T-helper 9 cell (primary cell): ENCODE measurements at regions not wholly inside any gene's neighbourhood (a gene's known extent, or its start where the extent isn't known, plus 50 kb on each side); places are given as distances from the start of the nearest gene placed in this dataset.

ENCODE experiments used
- DNase-seq: peaks from one replicate; pipeline ENCODE4 v3.0.0-alpha.2; 2020

DNA sequence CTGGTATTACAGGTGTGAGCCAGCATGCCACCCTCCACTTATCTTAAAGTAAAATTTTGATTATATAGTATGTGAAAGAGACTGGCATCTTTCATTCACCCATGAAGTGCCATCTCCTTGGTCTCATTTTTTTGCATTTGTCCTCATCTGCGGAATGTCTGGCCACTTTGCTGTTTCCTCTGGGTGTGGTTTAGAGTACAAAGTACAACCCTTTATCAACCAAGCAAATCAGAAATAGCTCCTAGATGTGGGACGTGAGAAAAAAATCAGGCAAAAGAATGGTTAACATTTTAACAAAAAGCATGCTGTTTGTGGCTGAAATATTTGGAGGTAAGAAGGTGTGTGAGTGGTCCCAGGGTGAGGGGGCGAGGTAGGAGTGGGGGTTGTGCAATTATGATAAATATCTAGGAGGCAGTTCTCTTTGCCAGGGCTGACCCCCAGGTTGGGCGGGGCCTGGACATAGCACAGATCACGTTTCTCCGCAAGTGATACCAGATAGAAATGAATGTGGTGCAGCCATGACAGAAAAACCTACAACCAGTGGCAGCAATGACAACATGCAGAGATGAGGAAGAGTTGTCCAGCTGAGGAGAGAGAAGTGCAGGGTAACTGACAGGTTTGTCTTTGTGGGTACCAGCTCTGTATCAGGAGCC is 115.8 kb upstream of the SERTAD2 start:
- DNase-seq, result no peak

DNA sequence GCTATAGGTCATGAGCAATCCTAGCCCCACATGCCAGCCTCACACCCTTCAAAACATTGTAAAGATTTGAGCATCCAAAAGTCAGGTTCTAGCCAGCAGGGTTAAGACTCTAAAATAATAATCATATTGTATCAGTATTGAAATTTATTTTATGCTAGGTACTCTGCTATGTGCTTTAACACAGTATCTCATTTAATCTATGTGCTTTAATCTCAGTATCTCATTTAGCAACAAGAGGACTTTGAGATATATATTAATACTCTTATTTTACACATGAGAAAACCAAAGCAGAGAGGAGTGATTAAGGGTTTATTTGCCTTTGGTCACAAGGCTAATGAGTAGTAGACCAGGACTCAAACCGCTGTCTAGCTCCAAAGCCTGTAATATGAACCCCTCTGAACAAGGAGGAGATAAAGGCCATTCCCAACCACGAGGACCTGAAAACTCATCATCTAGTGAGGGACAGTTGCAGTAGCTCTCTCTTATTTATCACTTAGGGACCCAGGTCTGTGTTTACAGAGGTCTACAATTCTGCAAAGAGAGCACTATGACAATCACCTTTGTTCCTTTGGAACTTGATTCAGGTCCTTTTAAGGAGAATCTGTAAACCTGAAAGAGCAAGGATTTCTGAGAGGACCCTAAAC is 116.5 kb upstream of the SERTAD2 start:
- no peak for DNase-seq

DNA sequence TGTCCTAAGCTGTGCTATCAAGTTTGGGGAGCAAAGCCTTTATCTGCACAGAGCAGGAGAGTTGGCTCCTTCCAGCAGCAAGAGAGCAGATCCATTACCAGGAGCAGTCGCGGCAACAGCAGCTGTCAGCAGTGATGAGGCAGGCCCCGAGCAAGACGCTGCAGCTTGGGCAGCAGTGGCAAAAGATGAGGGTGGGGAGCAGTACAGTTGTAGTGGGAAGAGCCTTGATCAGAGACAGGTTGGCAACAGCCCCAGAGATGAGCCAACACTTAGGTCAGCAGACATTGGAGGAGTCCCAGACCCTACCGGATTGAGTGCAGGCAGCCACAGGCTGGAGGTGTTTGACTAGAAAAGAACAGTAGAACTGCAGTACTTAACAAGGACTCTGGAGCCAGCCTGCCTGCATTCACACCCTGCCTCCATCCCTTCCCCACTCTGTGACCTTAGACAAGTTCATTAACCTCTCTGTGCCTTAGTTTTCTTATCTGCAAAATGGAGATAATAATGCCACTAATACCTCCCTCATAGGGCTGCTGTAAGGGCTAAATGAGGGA is 117.1 kb upstream of the SERTAD2 start:
- DNase-seq, result no peak

DNA sequence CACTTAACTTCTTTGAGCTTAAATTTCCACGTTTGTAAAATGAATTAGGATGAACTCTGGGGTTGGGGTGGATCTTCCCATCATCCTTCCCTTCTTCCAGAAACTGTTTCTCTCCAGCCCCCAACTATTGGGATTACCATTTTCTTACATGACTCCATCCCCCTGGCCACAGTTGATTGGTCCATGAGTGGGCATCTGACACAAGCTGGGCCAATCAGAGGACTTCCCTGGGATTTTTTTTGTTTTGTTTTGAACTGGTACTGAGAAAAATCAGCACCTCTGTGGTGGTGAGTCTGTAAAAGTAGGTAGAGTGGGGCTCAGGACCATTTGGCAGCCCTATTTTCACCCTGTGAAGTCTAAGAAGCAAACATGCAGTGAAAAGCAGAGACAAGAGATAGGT is 118.0 kb upstream of the SERTAD2 start:
- DNase-seq, result no peak

DNA sequence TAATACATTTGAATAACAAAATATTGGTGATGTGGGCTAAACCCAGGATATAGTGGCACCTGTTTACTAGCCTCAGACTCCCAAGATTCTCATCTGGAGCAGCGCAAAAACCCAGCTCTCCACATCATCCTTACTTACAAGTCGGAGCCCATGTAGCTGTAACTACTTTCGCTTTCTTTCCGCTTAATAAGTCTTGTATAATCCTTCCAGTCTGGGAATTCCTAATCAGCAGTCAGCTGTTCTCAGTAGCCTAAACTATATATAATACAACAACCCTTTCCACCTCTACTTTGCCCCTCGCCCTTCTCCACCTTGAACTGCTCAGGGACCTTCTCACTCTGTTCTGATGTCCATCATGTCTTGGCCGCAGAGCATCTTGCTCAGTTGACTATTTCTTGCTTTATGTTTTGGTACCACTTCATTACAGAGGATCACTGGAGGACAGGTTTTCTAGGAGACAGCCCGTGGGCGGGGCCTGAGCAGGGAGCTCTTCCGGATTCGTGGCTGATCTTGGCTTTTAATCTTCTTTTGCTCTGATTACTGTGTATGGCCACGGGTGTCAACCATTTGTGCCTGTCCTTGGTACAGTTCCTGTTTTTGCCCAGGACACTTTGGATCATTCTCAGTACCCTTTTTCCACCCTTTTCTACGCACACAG is 119.9 kb upstream of the SERTAD2 start:
- no peak for DNase-seq

DNA sequence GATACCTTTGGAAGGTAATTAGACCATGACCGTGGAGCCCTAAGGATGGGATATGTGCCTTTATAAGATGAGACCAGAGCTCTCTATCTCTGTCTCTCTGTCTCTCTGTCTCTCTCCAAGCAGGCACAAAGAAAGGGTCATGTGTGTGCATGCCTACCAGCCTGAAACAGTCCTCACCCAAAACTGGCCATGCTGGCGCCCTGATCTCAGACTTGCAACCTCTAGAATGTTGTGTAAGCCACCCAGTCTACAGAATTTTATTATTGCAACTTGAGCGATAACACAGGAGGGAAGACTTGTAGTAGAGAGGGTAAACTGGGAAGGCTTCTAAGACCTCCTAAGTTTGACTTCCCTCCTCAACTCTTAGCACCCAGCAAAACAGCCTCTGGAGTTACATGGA is 124.1 kb upstream of the SERTAD2 start:
- DNase-seq, result no peak

DNA sequence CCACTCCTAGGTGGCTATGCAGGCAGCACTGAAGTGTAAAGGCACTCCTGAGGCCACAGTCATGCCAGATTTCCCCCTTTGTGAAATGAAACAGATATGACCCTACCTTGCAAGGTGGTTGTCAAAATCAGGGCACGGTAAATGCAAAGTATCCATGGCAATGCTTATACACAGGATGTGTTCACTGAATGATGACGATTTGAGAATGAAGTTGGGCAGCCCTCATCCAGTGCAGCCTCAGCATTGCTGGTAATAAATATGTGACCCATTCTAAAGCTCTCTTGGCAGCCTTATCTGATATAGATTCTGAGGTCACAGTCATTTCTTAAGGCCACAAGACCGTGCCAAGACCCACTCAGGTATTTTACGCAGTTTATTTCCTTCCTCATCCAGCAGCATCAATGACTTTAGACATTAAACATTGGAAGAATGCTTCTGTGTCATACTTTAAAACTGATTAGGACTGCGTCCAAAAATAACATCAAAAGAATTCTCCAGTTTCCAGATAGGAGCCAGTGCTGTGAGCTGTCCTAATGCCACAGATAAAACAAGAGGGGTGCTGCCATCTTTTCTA is 125.5 kb upstream of the SERTAD2 start:
- DNase-seq, result no peak

DNA sequence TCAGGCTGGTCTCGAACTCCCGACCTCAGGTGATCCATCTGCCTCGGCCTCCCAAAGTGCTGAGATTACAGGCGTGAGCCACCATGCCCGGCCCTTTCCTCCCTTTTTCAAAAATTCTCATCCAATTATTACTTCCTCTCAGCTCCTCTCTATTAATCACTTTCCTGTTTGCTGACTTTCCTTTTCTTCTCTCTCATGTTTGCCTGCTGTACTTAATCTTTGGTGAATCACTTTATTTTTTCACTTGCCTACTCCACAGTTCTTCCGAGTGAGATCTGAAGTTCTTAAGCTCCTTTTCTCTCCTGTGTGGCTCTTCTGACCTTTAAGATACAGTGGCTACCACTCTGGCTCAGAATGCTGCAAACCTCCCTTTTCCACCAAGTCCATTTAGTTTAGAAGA is 126.3 kb upstream of the SERTAD2 start:
- no peak for DNase-seq

DNA sequence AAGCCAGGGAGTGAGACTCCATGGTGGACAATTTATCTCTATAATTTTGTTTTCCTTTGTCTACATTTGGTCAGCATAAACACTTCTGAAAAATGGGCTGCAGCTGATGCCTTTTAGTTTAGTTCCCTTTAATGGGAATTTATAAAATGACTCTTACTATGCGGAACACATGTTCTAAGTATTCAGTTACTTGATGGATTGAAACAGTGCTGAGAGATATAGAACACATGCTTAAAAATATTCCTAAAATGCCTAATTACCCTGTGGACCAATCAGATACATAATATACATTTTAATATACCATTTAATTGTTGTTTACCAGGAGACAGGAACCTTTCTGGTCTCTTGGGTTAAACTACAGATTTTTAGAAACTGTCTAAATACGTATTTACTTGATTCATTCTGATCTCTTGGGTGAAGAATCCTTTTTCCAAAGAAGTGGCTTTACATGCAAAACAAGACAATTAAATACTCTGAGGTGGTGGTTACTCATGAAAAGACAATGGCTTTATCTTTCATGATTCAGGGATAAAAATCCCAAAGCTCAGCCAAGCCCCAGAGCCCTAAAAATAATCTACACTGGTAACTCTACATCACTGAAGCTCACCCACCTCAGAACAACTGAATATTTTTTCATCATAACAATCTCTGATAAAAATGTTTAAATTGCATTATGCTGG is 128.1 kb upstream of the SERTAD2 start:
- no peak for DNase-seq

DNA sequence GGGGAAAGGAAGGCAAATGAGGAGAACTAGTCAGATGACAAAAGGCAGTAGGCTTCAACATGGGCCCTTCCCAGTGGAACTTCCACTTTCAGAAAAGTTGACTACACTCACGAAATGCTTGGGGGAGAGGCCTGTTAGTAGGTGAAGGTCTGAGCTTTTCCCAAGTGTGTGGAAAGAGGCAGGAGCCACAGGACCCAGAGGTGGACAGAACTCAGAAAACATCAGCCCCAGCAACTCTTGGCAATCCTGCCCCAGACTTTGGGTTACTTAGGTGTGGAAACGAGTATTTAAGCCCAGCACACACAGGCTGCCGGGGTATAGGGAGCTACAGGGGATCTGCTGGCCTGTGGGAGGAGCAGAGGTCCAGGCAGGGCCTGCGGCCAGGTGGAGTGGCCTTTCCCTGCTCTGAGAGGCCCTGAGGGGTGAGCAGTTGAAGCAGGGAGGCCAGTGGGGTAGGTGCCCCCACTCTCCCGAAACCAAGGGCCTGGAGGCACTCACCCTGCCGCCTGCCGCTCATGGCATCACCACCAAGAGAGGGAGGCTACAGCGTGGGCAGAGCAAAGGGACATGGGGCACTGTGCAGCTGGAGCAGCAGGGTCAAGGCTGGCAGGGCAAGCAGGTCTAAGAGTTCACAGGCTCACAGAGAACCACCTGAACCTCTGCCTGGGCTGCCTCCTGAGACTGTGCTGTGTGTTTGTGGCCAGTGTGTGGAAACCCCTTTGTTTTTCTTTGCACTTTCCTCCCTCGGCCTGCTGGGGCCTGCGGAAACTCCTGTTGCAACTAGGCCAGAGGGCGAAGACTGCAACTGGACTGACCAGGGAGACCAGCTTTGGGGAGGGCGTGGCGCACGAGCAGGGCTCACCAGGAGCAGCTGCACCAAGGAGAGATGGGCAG is 130.7 kb upstream of the SERTAD2 start:
- no peak for DNase-seq

DNA sequence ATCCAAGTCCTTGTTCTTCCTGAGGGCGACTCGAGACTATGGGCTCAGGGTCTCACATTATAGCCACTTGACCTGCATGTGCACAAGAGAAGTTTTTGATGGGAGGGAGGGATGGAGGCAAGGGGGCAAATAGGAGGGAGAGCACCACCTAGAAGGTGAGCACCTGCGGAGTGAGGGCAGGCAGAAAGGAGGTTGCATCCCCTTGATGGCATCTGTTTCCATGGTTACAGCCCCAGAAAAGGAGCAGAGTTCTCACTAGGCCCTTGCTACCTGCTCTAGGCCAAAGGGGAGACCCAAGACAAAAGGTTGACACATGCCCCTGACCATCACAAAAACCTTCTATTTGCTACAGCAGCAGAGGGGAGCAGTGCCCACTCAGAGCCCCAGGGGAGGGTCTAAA is 131.5 kb upstream of the SERTAD2 start:
- no peak for DNase-seq

DNA sequence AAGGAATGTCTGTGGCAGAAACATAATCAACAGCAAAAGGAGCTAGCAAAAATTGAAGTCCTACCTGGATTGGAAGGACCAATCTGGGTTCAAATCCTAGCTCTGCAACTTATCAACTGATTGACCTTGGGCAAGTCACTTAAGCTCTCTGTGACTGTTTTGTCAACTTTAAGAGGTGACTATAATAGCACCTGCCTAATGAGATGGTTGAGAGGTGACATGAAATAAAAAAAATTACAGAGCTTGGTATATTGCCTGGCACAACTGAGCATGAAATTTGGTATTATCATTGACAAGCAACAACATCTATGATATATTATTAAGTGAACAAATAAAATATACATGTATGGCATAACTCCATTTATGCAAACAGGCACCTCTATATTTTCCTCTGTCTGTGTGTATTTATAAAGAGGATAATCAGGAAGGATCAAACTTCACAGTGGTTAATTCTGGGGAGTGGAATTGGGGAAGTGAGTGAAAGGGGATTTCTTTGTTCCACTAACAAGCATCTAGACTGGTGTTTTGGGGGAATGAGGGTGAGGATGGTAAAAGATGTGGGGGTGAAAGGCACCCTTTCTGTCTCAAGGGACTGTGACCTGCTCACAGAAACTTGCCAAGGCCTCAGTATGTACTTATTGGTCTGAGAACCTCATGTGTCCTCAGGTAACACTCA is 132.8 kb upstream of the SERTAD2 start:
- no peak for DNase-seq

DNA sequence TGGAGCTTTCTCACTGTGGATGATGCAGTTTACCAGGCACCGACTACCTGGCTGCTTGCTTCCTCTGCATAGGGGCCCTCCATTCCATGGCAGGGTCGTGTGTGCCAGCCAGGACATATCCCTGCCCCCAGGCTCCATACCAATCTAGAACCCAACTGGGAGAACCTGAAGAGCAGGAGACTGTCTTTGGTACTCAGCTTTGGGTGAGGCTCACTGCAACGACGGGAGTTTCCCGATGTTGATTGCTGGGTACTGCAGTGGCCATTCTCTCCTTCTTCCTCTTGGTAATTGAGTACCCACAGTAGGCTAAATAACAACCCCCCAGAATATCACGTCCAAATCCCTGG is 133.3 kb upstream of the SERTAD2 start:
- DNase-seq, result no peak

DNA sequence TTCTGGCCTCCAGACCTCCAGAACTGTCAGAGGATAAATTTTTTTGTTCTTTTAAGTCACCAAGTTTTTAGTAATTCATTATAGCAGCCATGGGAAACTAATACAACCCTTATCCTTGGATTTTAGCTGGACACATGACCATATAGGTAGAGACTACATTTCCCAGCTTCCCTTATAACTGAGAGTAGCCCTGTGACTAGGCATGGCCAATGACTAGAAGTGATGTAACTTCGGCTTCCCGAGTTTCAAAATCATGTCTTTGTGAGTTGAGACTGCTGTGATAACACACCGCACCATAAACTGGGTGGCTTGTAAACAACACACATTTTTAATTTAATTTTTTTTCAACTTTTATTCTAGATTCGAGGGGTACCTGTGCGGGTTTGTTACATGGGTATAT is 134.0 kb upstream of the SERTAD2 start:
- no peak for DNase-seq

DNA sequence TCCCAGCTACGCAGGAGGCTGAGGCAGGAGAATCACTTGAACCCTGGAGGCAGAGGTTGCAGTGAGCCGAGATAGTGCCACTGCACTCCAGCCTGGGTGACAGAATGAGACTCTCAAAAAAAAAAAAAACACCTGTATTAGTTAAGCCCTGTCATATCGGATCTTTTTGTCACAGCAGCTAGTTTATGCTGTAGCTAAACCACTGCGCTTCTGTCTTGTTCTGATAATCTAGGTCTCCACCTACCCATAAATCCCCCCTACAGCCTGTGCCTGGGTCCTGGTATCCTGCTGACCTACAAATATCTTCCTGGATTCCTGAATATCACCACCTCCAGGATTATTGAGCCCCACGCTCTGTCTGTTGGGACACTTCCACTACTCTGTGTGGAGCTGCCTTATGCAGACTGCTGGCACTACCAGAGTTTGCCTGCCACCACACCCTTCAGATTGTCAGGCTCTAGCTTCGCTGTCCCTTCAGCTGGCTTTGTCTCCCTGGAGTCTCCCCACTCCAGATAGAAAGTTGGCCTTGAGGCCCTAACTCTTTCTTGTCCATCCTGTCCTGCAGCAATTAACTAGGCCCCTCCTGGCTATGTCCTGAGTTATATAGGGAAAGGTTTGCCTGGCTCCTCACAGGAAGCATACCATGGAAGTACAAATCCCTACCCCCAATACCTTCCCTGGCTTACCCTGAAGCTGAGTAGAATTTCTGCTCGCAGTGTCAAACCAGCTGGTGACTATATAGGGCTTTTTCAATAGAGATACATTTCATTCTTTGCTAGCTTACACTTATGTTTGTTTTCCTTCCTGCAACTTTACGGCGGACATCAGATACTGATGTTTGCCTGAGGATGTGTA is 136.0 kb upstream of the SERTAD2 start:
- no peak for DNase-seq

DNA sequence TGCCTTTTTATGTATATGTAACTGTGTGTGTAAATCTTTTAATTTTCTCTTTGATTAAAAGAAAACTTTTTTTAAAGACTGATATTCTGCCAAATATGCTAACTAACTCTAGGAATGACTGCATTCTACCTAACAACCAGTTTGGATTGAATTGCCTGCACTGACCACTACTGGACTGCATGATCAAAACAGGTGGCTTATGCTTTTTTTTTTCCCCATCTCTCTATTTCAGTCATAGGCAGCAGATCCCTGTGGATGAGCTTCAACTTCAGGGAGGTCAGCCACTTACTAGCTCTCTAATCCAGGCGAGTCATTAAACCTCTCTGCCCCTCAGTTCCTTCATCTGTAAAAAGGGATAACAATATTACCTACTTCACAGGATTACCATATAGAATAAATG is 138.6 kb upstream of the SERTAD2 start:
- no peak for DNase-seq

DNA sequence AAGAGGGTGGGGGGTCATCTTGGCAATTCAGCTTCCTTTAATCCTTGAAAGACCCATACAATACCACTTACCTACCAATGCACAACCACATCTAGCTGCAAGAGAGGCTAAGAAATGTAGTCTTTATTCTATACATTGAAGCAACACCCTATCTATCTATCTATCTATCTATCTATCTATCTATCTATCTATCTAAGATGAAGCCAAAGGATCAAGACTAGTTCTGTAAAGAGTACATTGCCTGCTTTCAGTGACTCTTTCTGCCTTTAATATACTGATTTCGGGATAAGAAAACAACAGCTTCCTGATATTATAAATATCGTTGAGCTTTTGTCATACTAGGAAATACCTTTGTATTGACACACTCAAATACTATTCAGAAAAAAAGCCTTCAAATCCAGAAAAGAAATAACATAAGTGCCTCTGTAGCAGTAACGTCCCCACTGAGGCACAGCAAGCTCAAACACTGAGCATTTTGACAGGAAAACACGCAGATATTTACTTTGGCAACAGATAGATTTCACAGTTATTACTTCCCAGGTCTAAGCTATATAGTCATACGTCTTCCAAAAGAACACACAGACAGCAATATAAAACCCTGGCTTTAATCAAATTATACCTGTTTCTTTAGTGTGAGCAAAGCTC is 139.4 kb upstream of the SERTAD2 start:
- no peak for DNase-seq

DNA sequence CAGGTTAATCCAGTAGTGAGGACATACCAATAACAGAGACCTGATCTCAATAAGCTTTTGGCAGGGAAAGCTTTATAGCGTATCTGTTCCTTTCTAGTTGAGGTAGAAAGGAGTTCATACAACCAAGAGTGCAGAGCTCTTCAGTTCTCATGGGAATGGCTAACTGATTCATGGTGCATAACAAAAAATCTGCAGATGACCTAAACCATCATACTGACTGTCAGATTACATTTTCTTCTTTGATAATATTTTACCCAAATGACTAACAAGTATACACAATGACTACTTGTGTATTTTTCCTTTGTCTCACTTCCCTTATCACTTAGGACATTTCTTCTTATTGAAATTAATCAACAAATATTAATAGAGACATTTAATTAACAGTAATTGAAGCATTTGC is 140.0 kb upstream of the SERTAD2 start:
- no peak for DNase-seq

DNA sequence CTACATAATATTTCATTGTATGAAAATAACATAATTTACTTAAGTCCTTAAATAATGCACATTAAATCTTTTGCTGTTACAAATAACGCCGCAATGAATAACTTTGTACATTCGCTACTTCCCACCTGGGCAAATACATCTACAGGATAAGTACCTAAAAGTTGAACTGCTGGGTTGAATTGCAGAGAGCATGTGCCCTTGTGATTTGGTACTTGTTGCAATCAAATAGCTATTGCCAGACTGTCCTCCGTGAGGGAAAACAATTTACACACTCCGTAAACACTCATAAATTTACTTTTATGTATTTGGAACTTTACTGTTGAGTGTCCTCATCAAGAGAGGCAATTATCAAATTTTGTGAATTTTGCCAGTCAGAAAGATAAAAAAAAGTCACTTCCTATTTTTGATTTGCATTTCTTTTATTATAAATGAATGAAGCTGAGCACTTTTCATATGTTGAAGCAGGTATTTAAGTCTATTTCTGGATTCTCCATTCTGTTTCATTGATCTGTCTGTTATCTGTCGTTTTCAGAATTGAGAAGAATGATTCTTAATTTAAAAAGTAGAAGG is 140.8 kb upstream of the SERTAD2 start:
- DNase-seq, result no peak
